HCT116 (cell line): ENCODE measurements at regions not wholly inside any gene's neighbourhood (a gene's known extent, or its start where the extent isn't known, plus 50 kb on each side); places are given as distances from the start of the nearest gene placed in this dataset.

Experiments used
- CEBPB ChIP-seq: IDR thresholded peaks from 2 replicates; pipeline ENCODE4 v1.6.1; 2012; ENCODE audit warnings: low read depth
- CTCF ChIP-seq, 3 experiments: fragments of 200-600 bp in 1 of 3; sonication (generic) in 1 of 3; IDR thresholded peaks in 2 of 3; conservative IDR thresholded peaks in 1 of 3; 2 replicates each; pipeline ENCODE4 v1.5.1; 2012 to 2017; ENCODE audit warnings: low read depth in 2 of 3, low read length in 2 of 3, antibody characterized with exemption in 1 of 3, borderline replicate concordance in 1 of 3, control low read depth in 1 of 3, mild to moderate bottlenecking in 1 of 3, mixed read lengths in 1 of 3, mixed run types in 1 of 3, moderate library complexity in 1 of 3; ENCODE audit not compliant: insufficient read depth in 1 of 3
- EZH2 ChIP-seq: fragments of 200-600 bp; sonication (generic); IDR thresholded peaks from 2 replicates; pipeline ENCODE4 v1.6.1; 2017; ENCODE audit warnings: antibody characterized with exemption, mixed run types
- JUND ChIP-seq: IDR thresholded peaks from 2 replicates; pipeline ENCODE4 v1.6.1; 2012
- MAX ChIP-seq: IDR thresholded peaks from 2 replicates; pipeline ENCODE4 v1.6.1; 2012
- POLR2A ChIP-seq: IDR thresholded peaks from 2 replicates; pipeline ENCODE4 v1.7.0; 2011; ENCODE audit warnings: borderline replicate concordance; ENCODE audit not compliant: insufficient read depth, insufficient read length; ENCODE audit errors: extremely low read depth
- POLR2AphosphoS5 ChIP-seq: IDR thresholded peaks from 2 replicates; pipeline ENCODE4 v1.6.1; 2011; ENCODE audit warnings: mild to moderate bottlenecking, low read depth, low read length, moderate library complexity
- RAD21 ChIP-seq: IDR thresholded peaks from 2 replicates; pipeline ENCODE4 v1.6.1; 2012; ENCODE audit warnings: low read depth, mild to moderate bottlenecking
- SRF ChIP-seq: IDR thresholded peaks from 2 replicates; pipeline ENCODE4 v1.6.1; 2012; ENCODE audit warnings: low read depth
- TCF7L2 ChIP-seq: IDR thresholded peaks from 2 replicates; pipeline ENCODE4 v1.7.0; 2011; ENCODE audit warnings: borderline replicate concordance, inconsistent platforms; ENCODE audit not compliant: insufficient read depth, insufficient read length; ENCODE audit errors: extremely low read depth
- YY1 ChIP-seq: IDR thresholded peaks from 2 replicates; pipeline ENCODE4 v1.6.1; 2011; ENCODE audit warnings: low read length, low read depth, moderate library complexity, mild to moderate bottlenecking; ENCODE audit not compliant: insufficient replicate concordance; ENCODE audit errors: extremely low read depth

- no peak for TF ChIP-seq CTCF (IDR thresholded peaks at IDR 0.05 in 2 of 3, conservative IDR thresholded peaks at IDR 0.05 in 1 of 3; ENCODE audit: borderline replicate concordance in 1 of 3, insufficient read depth in 1 of 3, low read depth in 2 of 3, low read length in 2 of 3)
- no peak for TF ChIP-seq SRF
- no peak for TF ChIP-seq RAD21
- TF ChIP-seq POLR2A: no peak
- TF ChIP-seq YY1: no peak
- no peak for TF ChIP-seq POLR2AphosphoS5
- TF ChIP-seq MAX: no peak
- TF ChIP-seq CEBPB: no peak
- TF ChIP-seq EZH2: no peak
- no peak for TF ChIP-seq JUND
- no peak for TF ChIP-seq TCF7L2
These were observed 125.2 kb downstream of the INHBB start for GRCh38 chr2:120471166-120471565.
